Smooth muscle cell (in vitro differentiated cells): ENCODE measurements at regions not wholly inside any gene's neighbourhood (a gene's known extent, or its start where the extent isn't known, plus 50 kb on each side); places are given as distances from the start of the nearest gene placed in this dataset.

ENCODE experiments used
- DNase-seq: peaks from one replicate; lab custom pipeline; 2025; ENCODE audit not compliant: unreplicated experiment; lab: John Stamatoyannopoulos, UW
- H2AFZ ChIP-seq: fragments of 200-600 bp; sonication (generic); 2 replicates; pipeline ENCODE4 v1.6.0; 2016; ENCODE audit warnings: antibody characterized with exemption, low read depth, mild to moderate bottlenecking
- H3F3A ChIP-seq: fragments of 200-600 bp; sonication (generic); 2 replicates; pipeline ENCODE4 v1.6.0; 2017; ENCODE audit warnings: antibody characterized with exemption, low read depth
- H3K27ac ChIP-seq: fragments of 200-600 bp; sonication (generic); 2 replicates; pipeline ENCODE4 v1.5.1; 2016; ENCODE audit warnings: low read depth, mild to moderate bottlenecking
- H3K27me3 ChIP-seq: fragments of 200-600 bp; sonication (generic); 2 replicates; pipeline ENCODE4 v1.6.1; 2016; ENCODE audit warnings: low read depth, mild to moderate bottlenecking
- H3K36me3 ChIP-seq: fragments of 200-600 bp; sonication (generic); 2 replicates; pipeline ENCODE4 v1.5.1; 2016; ENCODE audit warnings: low read depth
- H3K4me1 ChIP-seq: fragments of 200-600 bp; sonication (generic); 2 replicates; pipeline ENCODE4 v1.5.1; 2016; ENCODE audit warnings: low read depth
- H3K4me2 ChIP-seq: fragments of 200-600 bp; sonication (generic); 2 replicates; pipeline ENCODE4 v1.6.0; 2016; ENCODE audit warnings: mild to moderate bottlenecking
- H3K4me3 ChIP-seq: fragments of 200-600 bp; sonication (generic); 2 replicates; pipeline ENCODE4 v1.5.1; 2016; ENCODE audit warnings: mild to moderate bottlenecking
- H3K79me2 ChIP-seq: fragments of 200-600 bp; sonication (generic); 2 replicates; pipeline ENCODE4 v1.6.0; 2016; ENCODE audit warnings: low read depth, mild to moderate bottlenecking
- H3K9ac ChIP-seq: fragments of 200-600 bp; sonication (generic); 2 replicates; pipeline ENCODE4 v1.6.0; 2016; ENCODE audit warnings: low read depth
- H3K9me3 ChIP-seq: fragments of 200-600 bp; sonication (generic); replicated peaks from 2 replicates; pipeline ENCODE4 v1.5.1; 2016; ENCODE audit warnings: low read depth
- H4K20me1 ChIP-seq: fragments of 200-600 bp; sonication (generic); 2 replicates; pipeline ENCODE4 v1.6.0; 2016; ENCODE audit warnings: low read depth
- WGBS: methylation state at CpG from one replicate; pipeline ENCODE4 v1.1.7; 2016; ENCODE audit warnings: low lambda C conversion rate; 5-methylcytosine and 5-hydroxymethylcytosine counted together
- TF ChIP-seq, protein P1 (sequence below): fragments of 200-600 bp; sonication (generic); IDR thresholded peaks from 2 replicates; pipeline ENCODE4 v1.5.1; 2017; ENCODE audit warnings: borderline replicate concordance, mild to moderate bottlenecking, antibody characterized with exemption; ENCODE audit not compliant: insufficient read depth, poor library complexity, severe bottlenecking

GRCh38 chr2:212842544-212843185, 304.1 kb upstream of the ERBB4 start:
- 44% methylated on average over 2 of the region's 2 CpGs for WGBS
- H3K9me3 ChIP-seq = no peaks in the 10 kb centered on the region
- H3K4me3 ChIP-seq = no peak overlapping the region
- no peaks in the 10 kb centered on the region for H3K79me2 ChIP-seq
- H3K4me1 ChIP-seq = no peaks in the 10 kb centered on the region
- peak overlapping the region; percentile 19 for H3K4me2 ChIP-seq
- no peaks in the 10 kb centered on the region for H3K36me3 ChIP-seq
- no peaks in the 10 kb centered on the region for H3F3A ChIP-seq
- H3K27me3 ChIP-seq = no peaks in the 10 kb centered on the region
- TF ChIP-seq, protein P1, sequence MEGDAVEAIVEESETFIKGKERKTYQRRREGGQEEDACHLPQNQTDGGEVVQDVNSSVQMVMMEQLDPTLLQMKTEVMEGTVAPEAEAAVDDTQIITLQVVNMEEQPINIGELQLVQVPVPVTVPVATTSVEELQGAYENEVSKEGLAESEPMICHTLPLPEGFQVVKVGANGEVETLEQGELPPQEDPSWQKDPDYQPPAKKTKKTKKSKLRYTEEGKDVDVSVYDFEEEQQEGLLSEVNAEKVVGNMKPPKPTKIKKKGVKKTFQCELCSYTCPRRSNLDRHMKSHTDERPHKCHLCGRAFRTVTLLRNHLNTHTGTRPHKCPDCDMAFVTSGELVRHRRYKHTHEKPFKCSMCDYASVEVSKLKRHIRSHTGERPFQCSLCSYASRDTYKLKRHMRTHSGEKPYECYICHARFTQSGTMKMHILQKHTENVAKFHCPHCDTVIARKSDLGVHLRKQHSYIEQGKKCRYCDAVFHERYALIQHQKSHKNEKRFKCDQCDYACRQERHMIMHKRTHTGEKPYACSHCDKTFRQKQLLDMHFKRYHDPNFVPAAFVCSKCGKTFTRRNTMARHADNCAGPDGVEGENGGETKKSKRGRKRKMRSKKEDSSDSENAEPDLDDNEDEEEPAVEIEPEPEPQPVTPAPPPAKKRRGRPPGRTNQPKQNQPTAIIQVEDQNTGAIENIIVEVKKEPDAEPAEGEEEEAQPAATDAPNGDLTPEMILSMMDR = no peak
- H3K9ac ChIP-seq = no peak overlapping the region
- H2AFZ ChIP-seq = no peak overlapping the region
- DNase-seq = no peak
- no peaks in the 10 kb centered on the region for H4K20me1 ChIP-seq
- peak overlapping the region; percentile 89 for H3K27ac ChIP-seq

GRCh38 chr2:212841460-212841859, 302.9 kb upstream of the ERBB4 start:
- no peaks in the 10 kb centered on the region for H3F3A ChIP-seq
- no peak overlapping the region for H3K4me3 ChIP-seq
- TF ChIP-seq, protein P1 = no peak
- no peak overlapping the region for H3K9ac ChIP-seq
- H3K9me3 ChIP-seq = no peaks in the 10 kb centered on the region
- 89% methylated on average over 8 of the region's 8 CpGs for WGBS
- H3K4me2 ChIP-seq = no peak overlapping the region
- H3K4me1 ChIP-seq = no peaks in the 10 kb centered on the region
- no peak for DNase-seq
- no peak overlapping the region for H3K27ac ChIP-seq
- H3K27me3 ChIP-seq = no peaks in the 10 kb centered on the region
- no peaks in the 10 kb centered on the region for H4K20me1 ChIP-seq
- no peaks in the 10 kb centered on the region for H3K36me3 ChIP-seq
- no peak overlapping the region for H2AFZ ChIP-seq
- H3K79me2 ChIP-seq = no peaks in the 10 kb centered on the region

DNA sequence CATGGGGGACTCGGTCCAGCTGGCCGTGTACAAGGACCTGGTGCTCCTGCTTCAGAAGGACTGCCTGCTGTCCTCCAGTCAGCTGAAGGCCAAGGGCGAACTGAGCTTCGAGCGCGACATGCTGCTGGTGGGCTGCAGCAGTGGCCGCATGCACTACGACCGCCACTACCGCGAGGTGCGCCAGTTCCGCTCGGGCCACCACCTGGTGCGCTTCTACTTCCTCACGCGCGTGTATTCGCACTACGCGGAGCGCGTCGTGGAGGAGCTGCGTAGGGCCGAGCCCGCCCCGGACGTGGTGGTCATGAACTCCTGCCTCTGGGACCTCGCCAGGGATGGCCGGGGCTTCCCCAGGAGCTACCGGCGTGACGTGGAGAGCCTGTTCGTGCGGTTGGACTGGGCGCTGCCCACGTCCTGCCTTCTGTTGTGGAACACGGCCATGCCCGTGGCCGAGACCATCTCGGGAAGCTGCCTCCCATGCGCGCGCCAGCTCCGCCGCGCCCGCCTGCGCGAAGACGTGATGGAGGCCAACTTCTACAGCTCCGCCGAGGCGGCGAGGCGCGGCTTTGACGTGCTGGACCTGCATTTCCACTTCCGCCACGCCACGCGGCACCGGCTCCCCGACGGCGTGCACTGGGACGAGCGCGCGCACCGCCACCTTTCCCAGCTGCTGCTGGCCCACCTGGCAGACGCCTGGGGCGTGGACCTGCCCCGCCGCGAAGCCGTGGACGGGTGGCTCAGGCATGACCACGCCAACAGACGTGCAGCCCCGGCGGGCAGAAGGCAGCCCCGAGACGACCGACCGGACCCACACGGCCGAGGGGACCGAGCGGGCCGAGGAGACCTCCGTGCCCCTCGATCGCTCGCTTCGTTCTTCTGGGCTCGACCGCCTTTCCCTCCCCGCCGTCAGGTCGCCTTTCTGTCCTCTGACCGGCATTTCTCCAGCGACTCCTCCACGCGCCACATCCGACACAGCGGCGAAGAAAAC, 293.9 kb upstream of the ERBB4 start:
- Histone ChIP-seq H4K20me1 (no peaks in the 10 kb centered on the region), H3K9ac (no peak overlapping the region), H3K36me3 (no peaks in the 10 kb centered on the region), H3K4me2 (no peak overlapping the region), H3K4me1 (no peaks in the 10 kb centered on the region), H3K9me3 (no peaks in the 10 kb centered on the region), H3F3A (no peaks in the 10 kb centered on the region), H3K79me2 (no peaks in the 10 kb centered on the region), H3K27me3 (no peaks in the 10 kb centered on the region), H3K27ac (no peak overlapping the region), H3K4me3 (no peak overlapping the region), H2AFZ (no peak overlapping the region)
- DNase-seq = no peak
- whole genome bisulfite sequencing = 97% methylated on average over 82 of the region's 109 CpGs
- TF ChIP-seq, protein P1 = no peak
